ENCODE measurements at regions not wholly inside any gene's neighbourhood (a gene's known extent, or its start where the extent isn't known, plus 50 kb on each side); places are given as distances from the start of the nearest gene placed in this dataset.
"Not testable (repeated sequence)": the region's sequence is repeated elsewhere in the genome, so short reads cannot be mapped to it uniquely, and the experiment has no call there.

DNA sequence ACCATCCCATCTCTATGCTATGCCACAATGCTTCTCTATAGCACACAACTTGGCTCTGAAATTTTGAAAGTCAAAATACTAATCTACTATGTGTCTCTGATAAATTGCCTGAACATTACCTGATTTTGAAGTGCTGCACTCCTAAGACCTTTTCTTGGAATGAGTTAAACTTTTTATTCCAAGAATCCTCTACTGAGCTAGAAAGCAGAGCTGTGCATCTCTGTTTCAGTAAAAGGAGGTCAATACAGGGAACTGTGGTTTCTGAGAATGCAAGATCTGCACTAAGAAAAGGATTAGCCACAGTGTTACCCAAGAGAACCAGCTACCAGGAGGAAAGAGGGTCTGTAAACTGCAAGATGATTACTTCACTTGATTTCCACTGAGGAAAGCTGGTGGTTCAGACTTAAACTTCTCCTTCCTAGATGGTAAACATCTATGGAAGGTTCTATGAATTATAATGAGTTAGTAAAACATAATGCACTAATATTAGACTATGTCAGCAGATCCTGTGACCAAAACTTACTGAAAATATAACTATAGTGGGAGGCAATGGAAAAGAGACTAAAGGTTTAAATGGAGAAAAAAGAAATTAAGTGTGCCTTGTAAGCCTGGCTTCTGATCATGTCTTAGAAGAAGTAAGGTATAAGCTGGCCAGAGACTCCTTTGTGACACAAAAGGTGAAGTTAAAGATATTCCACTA lies 588.0 kb upstream of the DEFB115 start:
- H3K79me2 ChIP-seq (ENCODE audit: low read length); H3K36me3 ChIP-seq (ENCODE audit: insufficient read depth, low read length); H2AFZ ChIP-seq (ENCODE audit: low read length); H3K9me2 ChIP-seq (replicated peaks; ENCODE audit: insufficient read depth, low read length); H3K4me2 ChIP-seq (ENCODE audit: low read depth, low read length, poor library complexity, severe bottlenecking); H3K9me3 ChIP-seq (ENCODE audit: low read length); H3K4me3 ChIP-seq (ENCODE audit: low read length); H3K9ac ChIP-seq (ENCODE audit: low read length); H4K20me1 ChIP-seq (ENCODE audit: insufficient read depth, low read depth, low read length); H3K27ac ChIP-seq (ENCODE audit: low read length); H3K27me3 ChIP-seq (ENCODE audit: low read length); H3K4me1 ChIP-seq (ENCODE audit: low read length); DNase-seq: not testable (repeated sequence)

DNA sequence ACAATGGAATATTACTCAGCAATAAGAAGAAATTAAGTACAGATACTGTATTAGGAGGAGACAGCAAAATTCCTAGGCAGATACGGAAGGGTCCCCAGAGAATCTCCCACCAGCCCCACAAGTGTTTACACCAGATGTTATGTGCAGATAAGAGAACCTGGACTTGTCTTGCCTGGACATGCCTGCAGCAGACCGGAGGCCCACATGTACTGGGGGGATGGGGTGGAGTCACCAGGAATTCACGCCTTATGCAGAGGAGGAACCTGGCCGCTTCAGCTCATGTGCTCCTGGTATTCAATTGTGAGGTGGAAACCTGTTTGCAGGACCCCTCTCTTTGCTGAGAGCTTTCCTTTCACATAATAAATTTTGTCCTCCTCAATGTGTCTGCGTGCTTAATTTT lies 586.3 kb upstream of the DEFB115 start:
- not testable (repeated sequence) for H3K36me3 ChIP-seq (ENCODE audit: insufficient read depth, low read length); H3K4me1 ChIP-seq (ENCODE audit: low read length); H3K79me2 ChIP-seq (ENCODE audit: low read length); H3K4me2 ChIP-seq (ENCODE audit: low read depth, low read length, poor library complexity, severe bottlenecking); H2AFZ ChIP-seq (ENCODE audit: low read length); H3K9me2 ChIP-seq (replicated peaks; ENCODE audit: insufficient read depth, low read length); DNase-seq; H3K27ac ChIP-seq (ENCODE audit: low read length); H3K9ac ChIP-seq (ENCODE audit: low read length); H3K4me3 ChIP-seq (ENCODE audit: low read length); H4K20me1 ChIP-seq (ENCODE audit: insufficient read depth, low read depth, low read length); H3K27me3 ChIP-seq (ENCODE audit: low read length); H3K9me3 ChIP-seq (ENCODE audit: low read length)

DNA sequence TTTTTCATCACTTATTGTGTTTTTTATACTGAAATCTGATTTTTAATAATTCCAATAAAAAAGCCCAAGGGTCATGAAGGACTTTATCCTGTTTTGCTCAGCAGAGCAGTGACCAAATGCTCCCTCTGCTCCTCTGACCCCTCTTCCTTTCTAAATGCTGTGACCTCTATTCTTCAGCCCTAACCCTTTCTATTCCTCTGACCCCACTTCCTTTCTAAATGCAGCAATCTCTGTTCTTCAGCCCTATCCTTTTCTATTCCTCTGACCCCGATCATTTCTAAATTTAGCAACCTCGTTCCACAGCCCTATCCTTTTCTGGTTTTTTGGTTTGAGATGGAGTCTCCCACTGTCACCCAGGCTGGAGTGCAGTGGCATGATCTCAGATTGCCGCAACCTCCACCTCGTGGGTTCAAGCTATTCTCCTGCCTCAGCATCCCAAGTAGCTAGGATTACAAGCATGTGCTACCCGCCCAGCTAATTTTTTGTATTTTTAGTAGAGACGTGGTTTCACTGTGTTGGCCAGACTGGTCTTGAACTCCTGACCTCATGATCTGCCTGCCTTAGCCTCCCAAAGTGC lies 581.4 kb upstream of the DEFB115 start:
- not testable (repeated sequence) for H4K20me1 ChIP-seq (ENCODE audit: insufficient read depth, low read depth, low read length); H3K4me2 ChIP-seq (ENCODE audit: low read depth, low read length, poor library complexity, severe bottlenecking); DNase-seq; H3K9ac ChIP-seq (ENCODE audit: low read length); H3K27ac ChIP-seq (ENCODE audit: low read length); H3K4me1 ChIP-seq (ENCODE audit: low read length); H3K9me3 ChIP-seq (ENCODE audit: low read length); H3K79me2 ChIP-seq (ENCODE audit: low read length); H3K27me3 ChIP-seq (ENCODE audit: low read length); H3K4me3 ChIP-seq (ENCODE audit: low read length); H3K9me2 ChIP-seq (replicated peaks; ENCODE audit: insufficient read depth, low read length); H2AFZ ChIP-seq (ENCODE audit: low read length); H3K36me3 ChIP-seq (ENCODE audit: insufficient read depth, low read length)

DNA sequence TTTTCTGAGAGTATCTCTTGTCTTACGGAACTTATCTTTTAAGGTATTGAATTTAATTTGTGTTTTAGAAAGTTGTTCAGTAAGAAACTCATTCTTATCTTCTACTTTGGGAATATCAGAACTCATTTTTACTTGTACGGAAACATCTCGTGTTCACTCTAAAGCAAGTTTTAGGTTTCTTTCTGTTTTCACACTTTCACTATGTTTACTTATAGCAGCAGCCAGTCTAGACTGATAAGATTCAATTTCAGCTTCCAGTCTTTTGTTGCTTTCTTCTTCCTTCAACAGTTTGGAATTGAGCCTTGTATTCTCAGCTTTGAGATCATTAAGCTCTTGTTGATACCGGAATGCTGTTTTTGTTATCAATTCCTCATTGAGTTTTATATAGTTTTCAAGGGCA lies 575.2 kb upstream of the DEFB115 start:
- H3K9me3 ChIP-seq (ENCODE audit: low read length); H3K4me2 ChIP-seq (ENCODE audit: low read depth, low read length, poor library complexity, severe bottlenecking); H3K27ac ChIP-seq (ENCODE audit: low read length); H3K4me1 ChIP-seq (ENCODE audit: low read length); H3K9ac ChIP-seq (ENCODE audit: low read length); H2AFZ ChIP-seq (ENCODE audit: low read length); H3K4me3 ChIP-seq (ENCODE audit: low read length); DNase-seq; H4K20me1 ChIP-seq (ENCODE audit: insufficient read depth, low read depth, low read length); H3K27me3 ChIP-seq (ENCODE audit: low read length); H3K36me3 ChIP-seq (ENCODE audit: insufficient read depth, low read length); H3K79me2 ChIP-seq (ENCODE audit: low read length); H3K9me2 ChIP-seq (replicated peaks; ENCODE audit: insufficient read depth, low read length): not testable (repeated sequence)

DNA sequence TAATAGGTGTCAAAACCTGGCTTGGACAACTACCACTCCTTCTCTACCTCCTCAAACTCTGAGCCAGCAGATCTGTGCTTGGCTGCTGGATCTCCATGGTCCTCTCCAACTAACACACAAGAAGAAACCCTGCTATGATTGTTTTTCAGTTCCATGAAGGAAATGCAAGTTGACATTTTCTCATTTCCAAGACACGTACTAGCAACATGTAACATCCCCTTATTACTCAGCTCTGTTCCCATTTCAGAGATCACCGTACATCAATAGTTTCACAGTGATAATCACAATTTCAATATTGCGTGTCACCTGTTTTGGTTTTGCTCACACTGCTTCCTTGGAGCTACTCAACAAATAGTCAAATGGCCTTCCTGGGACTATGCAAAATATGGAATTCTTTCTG lies 544.6 kb upstream of the DEFB115 start:
- not testable (repeated sequence) for H3K79me2 ChIP-seq (ENCODE audit: low read length); DNase-seq; H2AFZ ChIP-seq (ENCODE audit: low read length); H3K36me3 ChIP-seq (ENCODE audit: insufficient read depth, low read length); H3K27ac ChIP-seq (ENCODE audit: low read length); H4K20me1 ChIP-seq (ENCODE audit: insufficient read depth, low read depth, low read length); H3K4me2 ChIP-seq (ENCODE audit: low read depth, low read length, poor library complexity, severe bottlenecking); H3K4me3 ChIP-seq (ENCODE audit: low read length); H3K4me1 ChIP-seq (ENCODE audit: low read length); H3K9me3 ChIP-seq (ENCODE audit: low read length); H3K9me2 ChIP-seq (replicated peaks; ENCODE audit: insufficient read depth, low read length); H3K27me3 ChIP-seq (ENCODE audit: low read length); H3K9ac ChIP-seq (ENCODE audit: low read length)

DNA sequence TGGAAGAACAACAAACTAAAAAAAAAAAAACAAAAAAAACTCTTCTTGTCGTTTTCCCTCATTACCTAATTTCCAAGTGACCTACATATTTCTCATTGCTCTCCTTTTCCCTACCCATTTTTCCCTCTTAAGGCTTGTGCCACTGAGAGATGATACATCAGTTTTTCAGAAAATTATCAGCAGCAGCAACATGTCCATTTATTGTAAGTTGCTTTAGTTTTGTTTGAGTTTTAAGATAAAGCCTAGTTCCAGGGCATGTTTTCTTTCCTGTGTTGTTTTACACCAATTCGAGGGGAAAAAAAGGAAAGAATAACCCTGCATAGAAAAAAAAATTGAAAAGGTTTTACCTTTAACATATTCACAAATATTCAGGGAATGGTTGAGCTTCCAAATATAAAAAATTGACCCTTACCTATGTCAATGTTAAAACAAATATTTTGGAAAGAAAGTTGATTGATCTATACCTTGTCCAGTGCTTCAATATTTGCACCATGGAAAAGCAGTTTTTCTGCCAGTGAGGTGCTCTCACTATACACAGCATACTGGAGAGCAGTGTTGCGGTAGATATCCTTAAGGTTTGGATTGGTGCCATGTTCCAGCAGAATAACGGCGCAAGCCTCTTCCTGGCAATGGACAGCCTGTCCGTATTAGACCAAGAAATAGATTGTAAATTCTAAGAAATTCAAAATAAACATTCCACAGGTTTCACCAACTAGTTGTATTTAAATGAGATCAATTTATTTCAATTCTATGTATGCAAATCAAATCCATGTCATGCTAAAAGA lies 537.9 kb upstream of the DEFB115 start:
- H3K4me1 ChIP-seq (ENCODE audit: low read length); H3K27me3 ChIP-seq (ENCODE audit: low read length); H3K79me2 ChIP-seq (ENCODE audit: low read length); H2AFZ ChIP-seq (ENCODE audit: low read length); H3K9ac ChIP-seq (ENCODE audit: low read length); H3K36me3 ChIP-seq (ENCODE audit: insufficient read depth, low read length); H3K9me3 ChIP-seq (ENCODE audit: low read length); H3K9me2 ChIP-seq (replicated peaks; ENCODE audit: insufficient read depth, low read length); H3K4me3 ChIP-seq (ENCODE audit: low read length); DNase-seq; H4K20me1 ChIP-seq (ENCODE audit: insufficient read depth, low read depth, low read length); H3K4me2 ChIP-seq (ENCODE audit: low read depth, low read length, poor library complexity, severe bottlenecking); H3K27ac ChIP-seq (ENCODE audit: low read length): not testable (repeated sequence)

DNA sequence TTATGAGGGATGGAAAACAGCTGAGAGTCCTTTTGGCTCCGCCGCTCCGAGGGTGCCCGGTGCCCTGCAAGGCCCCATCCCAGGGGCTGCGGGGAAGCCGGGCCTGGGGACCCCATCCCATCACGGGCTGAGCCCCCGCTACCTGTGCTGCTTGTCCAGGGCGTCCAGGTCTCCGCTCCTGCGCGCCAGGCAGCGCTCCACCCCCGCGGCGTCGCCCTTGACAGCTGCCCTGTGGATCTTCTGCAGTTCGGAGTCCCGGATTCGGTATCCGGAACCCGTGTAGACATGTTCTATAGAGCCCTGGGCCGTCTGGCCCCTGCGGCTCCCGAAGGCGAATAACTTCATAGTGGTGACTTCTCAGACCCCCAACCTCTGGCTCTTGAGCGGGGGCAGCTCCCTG lies 534.0 kb upstream of the DEFB115 start:
- H2AFZ ChIP-seq (ENCODE audit: low read length); DNase-seq; H3K9ac ChIP-seq (ENCODE audit: low read length); H3K27ac ChIP-seq (ENCODE audit: low read length); H3K36me3 ChIP-seq (ENCODE audit: insufficient read depth, low read length); H4K20me1 ChIP-seq (ENCODE audit: insufficient read depth, low read depth, low read length); H3K4me1 ChIP-seq (ENCODE audit: low read length); H3K27me3 ChIP-seq (ENCODE audit: low read length); H3K9me3 ChIP-seq (ENCODE audit: low read length); H3K9me2 ChIP-seq (replicated peaks; ENCODE audit: insufficient read depth, low read length); H3K79me2 ChIP-seq (ENCODE audit: low read length); H3K4me2 ChIP-seq (ENCODE audit: low read depth, low read length, poor library complexity, severe bottlenecking); H3K4me3 ChIP-seq (ENCODE audit: low read length): not testable (repeated sequence)

DNA sequence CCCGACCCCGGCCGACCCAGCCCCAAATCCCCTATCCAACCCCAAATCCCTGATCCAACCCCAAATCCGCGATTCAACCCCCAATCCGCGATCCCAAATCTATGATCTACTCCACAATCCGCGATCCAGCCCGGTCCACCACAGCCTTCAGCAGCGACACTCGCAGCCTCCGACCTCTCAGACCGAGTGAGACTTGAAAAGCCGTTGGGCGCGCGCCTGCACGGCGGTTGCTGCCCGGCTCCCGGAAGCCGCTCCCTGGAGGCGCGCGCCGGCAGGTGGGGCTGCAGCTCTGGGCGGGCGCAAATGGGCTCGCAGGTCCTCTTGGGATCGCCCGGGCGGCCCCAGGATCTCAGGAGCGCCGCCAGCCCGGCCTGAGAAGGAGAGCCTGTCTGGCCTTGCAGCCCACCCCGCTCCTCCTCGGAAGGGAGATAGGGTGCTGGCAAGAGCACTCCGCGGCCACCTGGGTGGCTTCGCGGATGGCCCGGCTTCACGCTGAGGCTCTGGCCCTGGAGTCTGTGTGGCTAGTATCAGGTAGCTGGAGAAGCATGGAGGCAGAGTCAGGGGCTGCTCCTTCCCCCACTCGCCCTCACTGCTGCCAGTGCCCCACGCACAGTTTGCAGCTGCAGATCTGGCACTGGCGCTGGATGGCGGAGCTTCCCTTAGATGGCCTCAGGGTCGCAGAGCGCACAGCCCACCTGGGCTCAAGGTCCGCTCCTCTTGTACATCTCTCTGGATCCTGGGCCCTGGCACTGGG lies 533.4 kb upstream of the DEFB115 start:
- not testable (repeated sequence) for H3K36me3 ChIP-seq (ENCODE audit: insufficient read depth, low read length); H2AFZ ChIP-seq (ENCODE audit: low read length); H3K4me3 ChIP-seq (ENCODE audit: low read length); H3K9ac ChIP-seq (ENCODE audit: low read length); H3K4me2 ChIP-seq (ENCODE audit: low read depth, low read length, poor library complexity, severe bottlenecking); H3K9me2 ChIP-seq (replicated peaks; ENCODE audit: insufficient read depth, low read length); H4K20me1 ChIP-seq (ENCODE audit: insufficient read depth, low read depth, low read length); H3K4me1 ChIP-seq (ENCODE audit: low read length); H3K27me3 ChIP-seq (ENCODE audit: low read length); H3K27ac ChIP-seq (ENCODE audit: low read length); H3K9me3 ChIP-seq (ENCODE audit: low read length); H3K79me2 ChIP-seq (ENCODE audit: low read length); DNase-seq
